Esophagus squamous epithelium (tissue), 5 donors: ENCODE measurements at regions not wholly inside any gene's neighbourhood (a gene's known extent, or its start where the extent isn't known, plus 50 kb on each side); places are given as distances from the start of the nearest gene placed in this dataset.

Experiments used
- DNase-seq: peaks from one replicate; lab custom pipeline; 2025; lab: John Stamatoyannopoulos, UW
- H3K27ac ChIP-seq, 4 donors: fragments of 200-600 bp; sonication (generic); one replicate each; pipeline ENCODE4 v1.5.1; 2016 to 2019; ENCODE audit warnings: mild to moderate bottlenecking in 1 of 4
- H3K27me3 ChIP-seq, 4 donors: fragments of 200-600 bp; sonication (generic); 1 replicate in 3 of 4; 2 replicates in 1 of 4; pipeline versions ENCODE4 v1.5.1 to v1.6.0; 2017 to 2021; ENCODE audit warnings: antibody characterized with exemption in 1 of 4
- H3K36me3 ChIP-seq, 3 donors: fragments of 200-600 bp; sonication (generic); one replicate each; pipeline ENCODE4 v1.5.1; 2016 to 2019
- H3K4me1 ChIP-seq, 3 donors: fragments of 200-600 bp; sonication (generic); one replicate each; pipeline ENCODE4 v1.5.1; 2017 to 2019
- H3K4me3 ChIP-seq, 4 donors: fragments of 200-600 bp; sonication (generic); 1 replicate in 3 of 4; 2 replicates in 1 of 4; pipeline ENCODE4 v1.5.1; 2016 to 2019; ENCODE audit warnings: mild to moderate bottlenecking in 2 of 4, moderate library complexity in 1 of 4
- H3K9me3 ChIP-seq, 3 donors: fragments of 200-600 bp; sonication (generic); one replicate each; pipeline ENCODE4 v1.5.1; 2016 to 2019
- CTCF ChIP-seq, 6 experiments: fragments of 450-650 bp in 4 of 6; fragments of 200-600 bp in 2 of 6; sonication (generic) in 2 of 6; IDR thresholded peaks; one replicate each; pipeline ENCODE4 v1.5.1; 2016 to 2019; ENCODE audit warnings: antibody characterized with exemption in 6 of 6, mild to moderate bottlenecking in 4 of 6, moderate library complexity in 4 of 6
- POLR2A ChIP-seq, 4 donors: fragments of 450-650 bp; IDR thresholded peaks; one replicate each; pipeline ENCODE4 v1.6.1; 2017; ENCODE audit warnings: antibody characterized with exemption in 4 of 4, mild to moderate bottlenecking in 4 of 4, moderate library complexity in 3 of 4
- WGBS, 2 donors: methylation state at CpG; one replicate each; pipeline ENCODE4 v1.1.5; 2018; 5-methylcytosine and 5-hydroxymethylcytosine counted together
- intact Hi-C: fragments of 100-400 bp; cut with DNase I; formaldehyde crosslinking; loops from one replicate; pipeline ENCODE4 v1.15.0; 2022
- donor health status: DM: yes; HTN: yes; CAD: no.

DNA sequence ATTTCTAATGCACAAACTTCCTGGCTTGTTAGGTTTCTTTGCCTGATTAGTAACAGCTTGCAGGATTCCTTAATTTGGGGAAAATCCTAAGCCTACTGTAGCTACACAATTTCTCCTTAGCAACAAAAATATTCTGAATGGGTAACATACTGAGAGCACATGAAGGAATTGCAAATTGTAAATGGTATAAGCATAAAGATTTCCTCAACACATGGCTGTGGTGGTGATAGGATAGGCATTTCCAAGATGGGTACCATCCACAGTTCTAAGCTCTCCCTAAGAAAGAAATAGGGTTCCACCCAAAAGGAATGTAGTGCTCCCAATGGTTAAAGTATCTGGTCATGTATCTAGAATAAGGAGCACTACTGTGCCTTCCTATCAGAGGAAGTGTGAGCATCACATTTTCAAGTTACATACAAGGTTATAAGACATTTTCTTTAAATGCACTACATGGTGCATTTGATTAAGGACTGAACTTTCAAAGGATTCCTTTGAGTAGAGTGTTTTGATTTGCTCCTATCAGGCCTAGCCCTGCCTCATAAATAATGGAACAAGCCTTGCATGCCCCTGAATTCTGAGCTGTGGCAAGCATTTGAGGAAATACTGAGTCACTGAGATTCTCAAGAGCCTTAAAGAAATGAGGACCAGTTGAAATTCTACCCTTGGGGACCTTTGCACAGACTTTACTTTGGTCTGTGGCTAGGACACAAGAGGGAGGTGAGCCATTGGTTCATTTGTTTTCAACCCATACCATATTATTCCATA is 286.4 kb downstream of the PTBP2 start:
- intact Hi-C loops, result no loop called here
- no peaks in the 10 kb centered on the region for H3K36me3 ChIP-seq
- no peak for DNase-seq

GRCh38 chr1:97010566-97011264 is 289.1 kb downstream of the PTBP2 start:
- intact Hi-C loops, result no loop called here
- H3K27me3 ChIP-seq, result no peaks in the 10 kb centered on the region
- DNase-seq, result no peak
- no peak overlapping the region for H3K4me3 ChIP-seq
- no peak overlapping the region for H3K27ac ChIP-seq
- no peaks in the 10 kb centered on the region for H3K36me3 ChIP-seq
- TF ChIP-seq POLR2A (IDR thresholded peaks at IDR 0.05) (no peak), CTCF (IDR thresholded peaks at IDR 0.05) (no peak)
- H3K4me1 ChIP-seq, result no peaks in the 10 kb centered on the region
- H3K9me3 ChIP-seq, result no peaks in the 10 kb centered on the region
- 76 to 89% methylated on average over 5 of the region's 5 CpGs for WGBS, 2 donors

More for the DNA sequence above, 286.4 kb downstream of the PTBP2 start:
- H3K9me3 ChIP-seq, result no peaks in the 10 kb centered on the region
- H3K4me1 ChIP-seq, result no peaks in the 10 kb centered on the region
- H3K4me3 ChIP-seq, result no peak overlapping the region
- H3K27ac ChIP-seq, result no peak overlapping the region
- TF ChIP-seq CTCF (IDR thresholded peaks at IDR 0.05) (no peak), POLR2A (IDR thresholded peaks at IDR 0.05) (no peak)
- no peaks in the 10 kb centered on the region for H3K27me3 ChIP-seq

GRCh38 chr1:97013136-97013535 is 291.6 kb downstream of the PTBP2 start:
- WGBS, 2 donors, result 76 to 86% methylated on average over 2 of the region's 2 CpGs
- no peak overlapping the region for H3K27ac ChIP-seq
- no peaks in the 10 kb centered on the region for H3K27me3 ChIP-seq
- intact Hi-C loops, result no loop called here
- no peak overlapping the region for H3K4me3 ChIP-seq
- DNase-seq, result no peak
- no peaks in the 10 kb centered on the region for H3K9me3 ChIP-seq
- no peaks in the 10 kb centered on the region for H3K36me3 ChIP-seq
- H3K4me1 ChIP-seq, result no peaks in the 10 kb centered on the region
- TF ChIP-seq CTCF (IDR thresholded peaks at IDR 0.05), result no peak
- TF ChIP-seq POLR2A (IDR thresholded peaks at IDR 0.05), result no peak

DNA sequence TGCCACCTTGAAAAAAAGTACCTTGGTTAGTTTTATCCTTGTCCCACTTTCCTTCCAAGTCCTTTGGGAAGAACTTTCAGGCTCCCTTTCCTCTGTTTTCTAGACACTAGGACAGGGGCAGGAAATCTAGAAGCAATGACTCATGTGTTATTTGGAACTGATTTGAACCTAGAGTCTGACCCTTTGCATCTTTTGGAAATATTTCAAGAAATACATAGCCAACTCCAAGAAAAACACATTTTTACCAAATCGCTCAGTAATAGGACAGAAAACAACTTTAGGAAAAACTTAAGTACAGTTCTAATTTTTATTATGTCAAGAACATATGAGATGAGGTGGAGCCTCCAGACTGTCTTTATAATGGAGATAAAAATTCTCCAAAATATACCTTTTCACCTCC is 292.4 kb downstream of the PTBP2 start:
- Histone ChIP-seq H3K27me3 (no peaks in the 10 kb centered on the region), H3K4me3 (no peak overlapping the region), H3K36me3 (no peaks in the 10 kb centered on the region), H3K4me1 (no peaks in the 10 kb centered on the region), H3K27ac (no peak overlapping the region), H3K9me3 (no peaks in the 10 kb centered on the region)
- TF ChIP-seq CTCF (IDR thresholded peaks at IDR 0.05) (no peak), POLR2A (IDR thresholded peaks at IDR 0.05) (no peak)
- WGBS, 2 donors, result 68 to 73% methylated on average over 1 of the region's 1 CpG
- no peak for DNase-seq
- intact Hi-C loops, result no loop called here

- TF ChIP-seq CTCF (IDR thresholded peaks at IDR 0.05) (no peak), POLR2A (IDR thresholded peaks at IDR 0.05) (no peak)
- DNase-seq, result no peak
- Histone ChIP-seq H3K4me3 (no peak overlapping the region), H3K36me3 (no peaks in the 10 kb centered on the region), H3K9me3 (no peaks in the 10 kb centered on the region), H3K27ac (no peak overlapping the region), H3K4me1 (no peaks in the 10 kb centered on the region), H3K27me3 (no peaks in the 10 kb centered on the region)
- intact Hi-C loops, result no loop called here
- WGBS, 2 donors, result 46 to 58% methylated on average over 1 of the region's 1 CpG
Observed at GRCh38 chr1:97014426-97014825, 292.8 kb downstream of the PTBP2 start.
